ENCODE measurements at regions not wholly inside any gene's neighbourhood (a gene's known extent, or its start where the extent isn't known, plus 50 kb on each side); places are given as distances from the start of the nearest gene placed in this dataset.

DNA sequence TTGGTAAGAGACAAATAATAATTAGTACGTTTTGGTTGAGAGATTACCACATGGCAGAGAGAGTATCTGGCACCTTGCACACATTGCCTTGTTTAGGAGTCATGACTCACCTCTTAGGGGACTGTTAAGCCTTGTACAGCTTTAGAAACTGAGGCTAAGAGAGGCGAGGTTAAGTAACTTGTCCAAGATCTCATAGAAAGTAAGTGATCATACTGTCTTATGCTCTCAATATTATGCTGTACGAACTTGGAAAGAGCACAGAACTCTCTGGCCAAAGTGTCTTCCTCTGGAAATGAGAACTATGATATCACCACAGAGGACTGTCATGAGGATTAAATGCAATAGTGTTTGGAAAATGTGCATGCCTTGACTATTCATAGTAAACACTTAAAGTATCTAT is 249.0 kb downstream of the UTRN start:
- H3K9me3 Mint-ChIP-seq (ENCODE audit: insufficient read depth) = no peaks in the 10 kb centered on the region
- peaks cover 1% of the 10 kb centered on the region for H4K20me1 ChIP-seq (ENCODE audit: control insufficient read depth, insufficient read depth, low read length, poor library complexity, severe bottlenecking)
- no peaks in the 10 kb centered on the region for H3K27me3 Mint-ChIP-seq
- H2AFZ ChIP-seq (ENCODE audit: insufficient read depth, low read depth, low read length, poor library complexity, severe bottlenecking) = no peak overlapping the region
- ChIA-PET CTCF (no interaction called here), POLR2A (no interaction called here)
- no peak overlapping the region for H3K9ac ChIP-seq (ENCODE audit: low read length)
- H3K4me1 Mint-ChIP-seq = peaks cover 4% of the 10 kb centered on the region
- DNase-seq (no peak), ATAC-seq (ENCODE audit: low read depth) (no peak)
- H3K9me3 ChIP-seq (ENCODE audit: control extremely low read depth in 1 of 3, control insufficient read depth in 2 of 3, insufficient read depth in 1 of 3, low read length in 2 of 3) = no peaks in the 10 kb centered on the region
- H3K4me1 ChIP-seq (ENCODE audit: control insufficient read depth in 2 of 2, insufficient read depth in 2 of 2, low read length in 2 of 2) = no peaks in the 10 kb centered on the region
- H3K4me3 Mint-ChIP-seq = no peak overlapping the region
- no peaks in the 10 kb centered on the region for H3K27me3 ChIP-seq (replicated peaks in 1 of 4; ENCODE audit: control extremely low read depth in 1 of 4, control insufficient read depth in 3 of 4, insufficient read depth in 4 of 4, low read length in 3 of 4)
- intact Hi-C loops (cut with micrococcal nuclease) = no loop called here
- no peak overlapping the region for H3K27ac Mint-ChIP-seq
- H3K4me2 ChIP-seq (replicated peaks; ENCODE audit: low read depth, low read length, poor library complexity, severe bottlenecking) = no peak overlapping the region
- peaks cover 16 to 58% of the 10 kb centered on the region in 2 experiments for H3K36me3 ChIP-seq (replicated peaks in 1 of 2; ENCODE audit: control extremely low read depth in 1 of 2, control insufficient read depth in 1 of 2, extremely low read depth in 1 of 2, insufficient read depth in 2 of 2, low read length in 1 of 2)
- H3K4me3 ChIP-seq (ENCODE audit: control extremely low read depth in 1 of 5, extremely low read depth in 1 of 5, insufficient read depth in 1 of 5, low read depth in 2 of 5, low read length in 4 of 5) = no peak overlapping the region
- TF ChIP-seq EZH2 (IDR thresholded peaks at IDR 0.05; ENCODE audit: borderline replicate concordance, insufficient read depth, low read depth, low read length, poor library complexity, severe bottlenecking) = no peak
- TF ChIP-seq, protein P1, sequence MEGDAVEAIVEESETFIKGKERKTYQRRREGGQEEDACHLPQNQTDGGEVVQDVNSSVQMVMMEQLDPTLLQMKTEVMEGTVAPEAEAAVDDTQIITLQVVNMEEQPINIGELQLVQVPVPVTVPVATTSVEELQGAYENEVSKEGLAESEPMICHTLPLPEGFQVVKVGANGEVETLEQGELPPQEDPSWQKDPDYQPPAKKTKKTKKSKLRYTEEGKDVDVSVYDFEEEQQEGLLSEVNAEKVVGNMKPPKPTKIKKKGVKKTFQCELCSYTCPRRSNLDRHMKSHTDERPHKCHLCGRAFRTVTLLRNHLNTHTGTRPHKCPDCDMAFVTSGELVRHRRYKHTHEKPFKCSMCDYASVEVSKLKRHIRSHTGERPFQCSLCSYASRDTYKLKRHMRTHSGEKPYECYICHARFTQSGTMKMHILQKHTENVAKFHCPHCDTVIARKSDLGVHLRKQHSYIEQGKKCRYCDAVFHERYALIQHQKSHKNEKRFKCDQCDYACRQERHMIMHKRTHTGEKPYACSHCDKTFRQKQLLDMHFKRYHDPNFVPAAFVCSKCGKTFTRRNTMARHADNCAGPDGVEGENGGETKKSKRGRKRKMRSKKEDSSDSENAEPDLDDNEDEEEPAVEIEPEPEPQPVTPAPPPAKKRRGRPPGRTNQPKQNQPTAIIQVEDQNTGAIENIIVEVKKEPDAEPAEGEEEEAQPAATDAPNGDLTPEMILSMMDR (IDR thresholded peaks at IDR 0.05) = no peak
- 100% methylated on average over 1 of the region's 3 CpGs for WGBS (ENCODE audit: insufficient coverage)
- H3K79me2 ChIP-seq (ENCODE audit: control insufficient read depth, insufficient read depth, low read length) = no peaks in the 10 kb centered on the region
- no peak overlapping the region for H3K27ac ChIP-seq (ENCODE audit: low read length in 2 of 2)

DNA sequence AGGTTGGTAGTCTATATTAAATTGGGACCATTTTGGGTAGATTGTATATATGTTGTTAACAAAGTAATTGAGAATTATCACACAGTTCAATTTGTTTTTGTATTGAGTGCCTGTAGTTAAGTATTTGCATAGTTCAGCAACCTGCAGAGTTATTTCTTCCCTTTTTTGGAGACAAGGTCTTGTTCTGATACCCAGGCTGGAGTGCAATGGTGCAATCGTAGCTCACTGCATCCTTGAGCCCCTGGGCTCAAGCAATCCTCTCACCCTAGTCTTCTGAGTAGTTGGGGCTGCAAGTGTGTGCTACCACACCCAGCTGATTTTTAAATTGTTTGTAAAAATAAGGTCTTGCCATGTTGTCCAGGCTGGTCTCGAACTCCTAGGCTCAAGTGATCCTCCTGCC is 250.5 kb downstream of the UTRN start:
- Histone ChIP-seq H3K79me2 (ENCODE audit: control insufficient read depth, insufficient read depth, low read length) (no peaks in the 10 kb centered on the region), H3K36me3 (replicated peaks in 1 of 2; ENCODE audit: control extremely low read depth in 1 of 2, control insufficient read depth in 1 of 2, extremely low read depth in 1 of 2, insufficient read depth in 2 of 2, low read length in 1 of 2) (peaks cover 21 to 61% of the 10 kb centered on the region in 2 experiments), H3K9ac (ENCODE audit: low read length) (no peak overlapping the region), H4K20me1 (ENCODE audit: control insufficient read depth, insufficient read depth, low read length, poor library complexity, severe bottlenecking) (no peaks in the 10 kb centered on the region), H3K9me3 (ENCODE audit: control extremely low read depth in 1 of 3, control insufficient read depth in 2 of 3, insufficient read depth in 1 of 3, low read length in 2 of 3) (no peaks in the 10 kb centered on the region), H3K27ac (ENCODE audit: low read length in 2 of 2) (no peak overlapping the region), H3K4me1 (ENCODE audit: control insufficient read depth in 2 of 2, insufficient read depth in 2 of 2, low read length in 2 of 2) (no peaks in the 10 kb centered on the region), H3K4me3 (ENCODE audit: control extremely low read depth in 1 of 5, extremely low read depth in 1 of 5, insufficient read depth in 1 of 5, low read depth in 2 of 5, low read length in 4 of 5) (no peak overlapping the region), H3K27me3 (replicated peaks in 1 of 4; ENCODE audit: control extremely low read depth in 1 of 4, control insufficient read depth in 3 of 4, insufficient read depth in 4 of 4, low read length in 3 of 4) (no peaks in the 10 kb centered on the region), H3K4me2 (replicated peaks; ENCODE audit: low read depth, low read length, poor library complexity, severe bottlenecking) (no peak overlapping the region), H2AFZ (ENCODE audit: insufficient read depth, low read depth, low read length, poor library complexity, severe bottlenecking) (no peak overlapping the region)
- CTCF ChIA-PET = no interaction called here
- H3K27ac Mint-ChIP-seq = no peak overlapping the region
- POLR2A ChIA-PET = no interaction called here
- WGBS (ENCODE audit: insufficient coverage) = no CpG with 5 or more reads among the region's 2 CpGs
- no peaks in the 10 kb centered on the region for H3K9me3 Mint-ChIP-seq (ENCODE audit: insufficient read depth)
- H3K4me1 Mint-ChIP-seq = peaks cover 4% of the 10 kb centered on the region
- H3K4me3 Mint-ChIP-seq = no peak overlapping the region
- DNase-seq (no peak), ATAC-seq (ENCODE audit: low read depth) (no peak)
- no peak for TF ChIP-seq EZH2 (IDR thresholded peaks at IDR 0.05; ENCODE audit: borderline replicate concordance, insufficient read depth, low read depth, low read length, poor library complexity, severe bottlenecking)
- TF ChIP-seq, protein P1 (IDR thresholded peaks at IDR 0.05) = no peak
- H3K27me3 Mint-ChIP-seq = no peaks in the 10 kb centered on the region
- intact Hi-C loops (cut with micrococcal nuclease) = no loop called here
